A549 (cell line): ENCODE measurements at regions not wholly inside any gene's neighbourhood (a gene's known extent, or its start where the extent isn't known, plus 50 kb on each side); places are given as distances from the start of the nearest gene placed in this dataset.

Experiments used
- ATAC-seq, 2 experiments: fragments of 200-7000 bp in 1 of 2; fragments of >200 bp in 1 of 2; cut with Nextera tagmentation in 1 of 2; cut with Tn5 transposase in 1 of 2; 3 replicates each; pipeline versions ENCODE4 v1.8.0 to v1.9.1; 2018 to 2020; ENCODE audit warnings: mild to moderate bottlenecking in 1 of 2, moderate library complexity in 1 of 2
- CTCF ChIA-PET: fragments of 300-600 bp; sonication (Branson Sonifier 250); formaldehyde crosslinking; extraction: SDS; loops from one replicate; lab custom pipeline; 2021; ENCODE audit warnings: antibody characterized with exemption, inconsistent platforms; lab: Yijun Ruan, JAX
- POLR2A ChIA-PET: fragments of 350-600 bp; formaldehyde crosslinking; extraction: SDS; loops from one replicate; lab custom pipeline; 2021; ENCODE audit warnings: antibody characterized with exemption, inconsistent platforms; lab: Yijun Ruan, JAX
- DNase-seq, 2 experiments: peaks; one replicate each; pipeline versions ENCODE4 v3.0.0 to v3.0.0-alpha.2; 2011 to 2016; ENCODE audit warnings: low read depth in 1 of 2, low spot score in 1 of 2
- FAIRE-seq: peaks from 2 replicates; lab custom pipeline; 2011; peaks lifted over from hg19 to GRCh38; lab: Jason Lieb, UNC
- H3K27ac ChIP-seq, 2 experiments: fragments of >200 bp; sonication (Bioruptor Twin); formaldehyde crosslinking; 3 replicates each; pipeline ENCODE4 v1.5.1; 2016 to 2017
- H3K4me1 ChIP-seq: fragments of >200 bp; sonication (Bioruptor Twin); formaldehyde crosslinking; 3 replicates; pipeline ENCODE4 v1.6.1; 2016
- H3K4me2 ChIP-seq: fragments of >200 bp; sonication (Bioruptor Twin); formaldehyde crosslinking; 3 replicates; pipeline ENCODE4 v1.6.1; 2016
- H3K4me3 ChIP-seq: fragments of >200 bp; sonication (Bioruptor Twin); formaldehyde crosslinking; 3 replicates; pipeline ENCODE4 v1.5.1; 2016
- H3K9me3 ChIP-seq: fragments of >200 bp; sonication (Bioruptor Twin); formaldehyde crosslinking; 3 replicates; pipeline ENCODE4 v1.6.1; 2016
- ATOH8 ChIP-seq: fragments of 250-450 bp; sonication (Bioruptor Pico); IDR thresholded peaks from 2 replicates; pipeline ENCODE4 v1.5.0; 2020; ENCODE audit warnings: low read depth, mild to moderate bottlenecking, moderate library complexity
- CEBPB ChIP-seq, 2 experiments: fragments of >200 bp in 1 of 2; sonication (Bioruptor Twin) in 1 of 2; formaldehyde crosslinking in 1 of 2; IDR thresholded peaks; 2 replicates each; pipeline ENCODE4 v1.6.1; 2012 to 2016
- CHD4 ChIP-seq: fragments of 200-600 bp; sonication (generic); IDR thresholded peaks from 2 replicates; pipeline ENCODE4 v1.6.1; 2016; ENCODE audit warnings: antibody characterized with exemption, mild to moderate bottlenecking, borderline replicate concordance
- E2F6 ChIP-seq: IDR thresholded peaks from 2 replicates; pipeline ENCODE4 v1.6.1; 2012; ENCODE audit warnings: low read depth, borderline replicate concordance
- EHMT2 ChIP-seq: fragments of 200-600 bp; sonication (generic); IDR thresholded peaks from 2 replicates; pipeline ENCODE4 v1.6.1; 2016; ENCODE audit warnings: antibody characterized with exemption, low read depth, mild to moderate bottlenecking, moderate library complexity
- EP300 ChIP-seq, 2 experiments: fragments of >200 bp; sonication (Bioruptor Twin); formaldehyde crosslinking; IDR thresholded peaks; 2 replicates in 1 of 2; 3 replicates in 1 of 2; pipeline ENCODE4 v1.6.1; 2016 to 2017
- ESRRA ChIP-seq: fragments of 150-350 bp; IDR thresholded peaks from 2 replicates; pipeline ENCODE4 v1.6.1; 2014; ENCODE audit warnings: mild to moderate bottlenecking, low read length, borderline replicate concordance
- FOSL2 ChIP-seq, 2 experiments: fragments of 450-650 bp in 1 of 2; fragments of >200 bp in 1 of 2; sonication (Bioruptor Twin) in 1 of 2; formaldehyde crosslinking; IDR thresholded peaks; 2 replicates each; pipeline versions ENCODE4 v1.5.0 to v1.6.1; 2016 to 2020; ENCODE audit warnings: mild to moderate bottlenecking in 1 of 2, moderate library complexity in 1 of 2
- HES2 ChIP-seq: fragments of >200 bp; sonication (Bioruptor Twin); formaldehyde crosslinking; IDR thresholded peaks from 2 replicates; pipeline ENCODE4 v1.6.1; 2016
- HMGXB4 ChIP-seq: fragments of 250-450 bp; sonication (Bioruptor Pico); IDR thresholded peaks from 2 replicates; pipeline ENCODE4 v1.5.0; 2021; ENCODE audit warnings: mild to moderate bottlenecking, moderate library complexity, borderline replicate concordance
- JUN ChIP-seq, 2 experiments: fragments of >200 bp; sonication (Bioruptor Twin); formaldehyde crosslinking; IDR thresholded peaks; 2 replicates in 1 of 2; 3 replicates in 1 of 2; pipeline ENCODE4 v1.6.1; 2016 to 2017
- JUNB ChIP-seq: fragments of >200 bp; sonication (Bioruptor Twin); formaldehyde crosslinking; IDR thresholded peaks from 2 replicates; pipeline ENCODE4 v1.6.1; 2016
- KDM1A ChIP-seq: fragments of 200-600 bp; sonication (generic); IDR thresholded peaks from 2 replicates; pipeline ENCODE4 v1.6.1; 2016; ENCODE audit warnings: low read depth, mild to moderate bottlenecking
- KDM5A ChIP-seq: fragments of 200-600 bp; sonication (generic); IDR thresholded peaks from 2 replicates; pipeline ENCODE4 v1.6.1; 2016; ENCODE audit warnings: antibody characterized with exemption, mild to moderate bottlenecking
- MAFK ChIP-seq: fragments of 450-650 bp; IDR thresholded peaks from 2 replicates; pipeline ENCODE4 v1.6.1; 2014; ENCODE audit not compliant: partially characterized antibody
- MAX ChIP-seq: IDR thresholded peaks from 2 replicates; pipeline ENCODE4 v1.6.1; 2012
- MAZ ChIP-seq: fragments of 150-350 bp; IDR thresholded peaks from 2 replicates; pipeline ENCODE4 v1.6.1; 2014; ENCODE audit warnings: antibody characterized with exemption, low read depth, low read length, borderline replicate concordance
- MYC ChIP-seq: IDR thresholded peaks from 2 replicates; pipeline ENCODE4 v1.6.1; 2012; ENCODE audit warnings: mild to moderate bottlenecking, inconsistent platforms, low read length, improper control_type of control experiment, borderline replicate concordance
- PBX3 ChIP-seq: IDR thresholded peaks from 2 replicates; pipeline ENCODE4 v1.6.1; 2012
- POLR2A ChIP-seq: IDR thresholded peaks from 2 replicates; pipeline ENCODE4 v1.6.1; 2012; ENCODE audit warnings: mild to moderate bottlenecking, low read length
- POLR2AphosphoS2 ChIP-seq: conservative IDR thresholded peaks from 2 replicates; pipeline ENCODE4 v1.6.1; 2012; ENCODE audit warnings: low read length, improper control_type of control experiment, inconsistent platforms
- RAD21 ChIP-seq, 2 experiments: fragments of >200 bp in 1 of 2; sonication (Bioruptor Twin) in 1 of 2; formaldehyde crosslinking in 1 of 2; IDR thresholded peaks in 1 of 2; conservative IDR thresholded peaks in 1 of 2; 2 replicates in 1 of 2; 3 replicates in 1 of 2; pipeline ENCODE4 v1.6.1; 2012 to 2018; ENCODE audit warnings: inconsistent platforms in 1 of 2
- RARB ChIP-seq: fragments of 250-450 bp; sonication (Bioruptor Pico); IDR thresholded peaks from 2 replicates; pipeline ENCODE4 v1.8.0; 2021; ENCODE audit warnings: mild to moderate bottlenecking, moderate library complexity
- RFX5 ChIP-seq: fragments of 450-650 bp; IDR thresholded peaks from 2 replicates; pipeline ENCODE4 v1.7.1; 2014; ENCODE audit warnings: antibody characterized with exemption, mild to moderate bottlenecking, moderate library complexity
- SMC3 ChIP-seq: fragments of >200 bp; sonication (Bioruptor Twin); formaldehyde crosslinking; IDR thresholded peaks from 3 replicates; pipeline ENCODE4 v1.6.1; 2018; ENCODE audit warnings: inconsistent platforms
- SREBF2 ChIP-seq: fragments of 450-650 bp; IDR thresholded peaks from 2 replicates; pipeline ENCODE4 v1.6.1; 2014; ENCODE audit warnings: mild to moderate bottlenecking, moderate library complexity
- TFCP2L1 ChIP-seq: fragments of 250-450 bp; sonication (Bioruptor Pico); IDR thresholded peaks from 2 replicates; pipeline ENCODE4 v1.5.0; 2021; ENCODE audit warnings: mild to moderate bottlenecking
- TP53 ChIP-seq: fragments of 250-450 bp; sonication (Bioruptor Pico); IDR thresholded peaks from 2 replicates; pipeline ENCODE4 v1.5.0; 2021; ENCODE audit warnings: mild to moderate bottlenecking, moderate library complexity
- USF2 ChIP-seq: fragments of 450-650 bp; IDR thresholded peaks from 2 replicates; pipeline ENCODE4 v1.6.1; 2014; ENCODE audit warnings: antibody characterized with exemption
- ZNF302 ChIP-seq: fragments of 250-450 bp; sonication (Bioruptor Pico); IDR thresholded peaks from 2 replicates; pipeline ENCODE4 v1.9.0; 2021; ENCODE audit warnings: inconsistent platforms, mild to moderate bottlenecking, moderate library complexity
- WGBS: methylation state at CpG from one replicate; pipeline ENCODE4 v1.1.6; 2017; ENCODE audit errors: missing lambda C conversion rate; 5-methylcytosine and 5-hydroxymethylcytosine counted together

- no peak overlapping the region for H3K4me3 ChIP-seq
- H3K4me1 ChIP-seq = no peaks in the 10 kb centered on the region
- POLR2A ChIA-PET = no interaction called here
- no peaks in the 10 kb centered on the region for H3K9me3 ChIP-seq
- FAIRE-seq = no peak
- TF ChIP-seq EP300 (IDR thresholded peaks at IDR 0.05) (no peak), ZNF302 (no peak), POLR2A (no peak), E2F6 (no peak), TFCP2L1 (no peak), HMGXB4 (CRISPR knock-in tag) (no peak), SMC3 (no peak), PBX3 (no peak), TP53 (CRISPR knock-in tag) (no peak), JUNB (no peak), MYC (no peak), RAD21 (conservative IDR thresholded peaks at IDR 0.05 in 1 of 2, IDR thresholded peaks at IDR 0.05 in 1 of 2) (no peak), ESRRA (no peak), MAX (no peak), JUN (IDR thresholded peaks at IDR 0.05) (no peak), SREBF2 (no peak), MAZ (no peak), KDM5A (no peak)
- no peak for DNase-seq
- no peak overlapping the region for H3K4me2 ChIP-seq
- H3K27ac ChIP-seq = no peak overlapping the region
- 0% methylated on average over 2 of the region's 2 CpGs for WGBS
- no peak for ATAC-seq
- CTCF ChIA-PET = no interaction called here
Measured at GRCh38 chr9:29714860-29715259, 2141.6 kb upstream of the C9orf72 start.

- CTCF ChIA-PET = no interaction called here
- FAIRE-seq (no peak), ATAC-seq (no peak), DNase-seq (no peak)
- 11% methylated on average over 2 of the region's 2 CpGs for WGBS
- Histone ChIP-seq H3K4me2 (no peak overlapping the region), H3K4me1 (no peaks in the 10 kb centered on the region), H3K27ac (no peak overlapping the region)
- TF ChIP-seq EHMT2 (no peak), KDM1A (no peak), RARB (CRISPR knock-in tag) (no peak), FOSL2 (IDR thresholded peaks at IDR 0.05) (no peak), FOSL2 (CRISPR knock-in tag; IDR thresholded peaks at IDR 0.05) (no peak), USF2 (no peak), HES2 (no peak), CHD4 (no peak), CEBPB (IDR thresholded peaks at IDR 0.05) (no peak), POLR2AphosphoS2 (no peak), RFX5 (no peak), MAFK (no peak), ATOH8 (no peak)
- TF ChIP-seq, all 56 proteins: peak for 0
- H3K9me3 ChIP-seq = no peaks in the 10 kb centered on the region
- POLR2A ChIA-PET = no interaction called here
- no peak overlapping the region for H3K4me3 ChIP-seq
Measured at GRCh38 chr9:29717631-29718030, 2144.3 kb upstream of the C9orf72 start.
